HG03469 (cell line): ENCODE measurements at regions not wholly inside any gene's neighbourhood (a gene's known extent, or its start where the extent isn't known, plus 50 kb on each side); places are given as distances from the start of the nearest gene placed in this dataset.
"Not testable (repeated sequence)": the region's sequence is repeated elsewhere in the genome, so short reads cannot be mapped to it uniquely, and the experiment has no call there.

ENCODE experiments used
- ATAC-seq: cut with Tn5 transposase; IDR thresholded peaks from one replicate; pipeline ENCODE4 v1.9.1; 2021; ENCODE audit warnings: mild to moderate bottlenecking, moderate library complexity, moderate number of reproducible peaks; ENCODE audit not compliant: unreplicated experiment

- ATAC-seq = no peak
Observed at GRCh38 chr12:61525331-61525730, 734.9 kb upstream of the USP15 start.

DNA sequence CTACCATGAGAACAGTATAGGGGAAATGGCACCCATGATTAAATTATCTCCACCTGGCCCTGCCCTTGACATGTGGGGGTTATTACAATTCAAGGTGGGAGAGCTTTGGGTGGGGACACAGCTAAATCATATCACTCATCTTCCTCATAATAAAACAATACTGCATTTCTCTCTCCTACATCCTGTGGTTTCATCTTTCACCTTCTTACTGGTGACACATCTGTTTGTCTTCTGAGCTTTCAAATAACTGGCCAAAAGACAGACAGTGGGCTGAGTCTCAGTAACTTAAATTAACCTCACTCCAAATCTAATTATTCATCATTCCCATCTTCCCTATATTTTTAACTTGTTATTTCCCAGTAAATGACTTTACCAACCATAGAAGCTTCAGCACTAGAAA is 729.7 kb upstream of the USP15 start:
- no peak for ATAC-seq

DNA sequence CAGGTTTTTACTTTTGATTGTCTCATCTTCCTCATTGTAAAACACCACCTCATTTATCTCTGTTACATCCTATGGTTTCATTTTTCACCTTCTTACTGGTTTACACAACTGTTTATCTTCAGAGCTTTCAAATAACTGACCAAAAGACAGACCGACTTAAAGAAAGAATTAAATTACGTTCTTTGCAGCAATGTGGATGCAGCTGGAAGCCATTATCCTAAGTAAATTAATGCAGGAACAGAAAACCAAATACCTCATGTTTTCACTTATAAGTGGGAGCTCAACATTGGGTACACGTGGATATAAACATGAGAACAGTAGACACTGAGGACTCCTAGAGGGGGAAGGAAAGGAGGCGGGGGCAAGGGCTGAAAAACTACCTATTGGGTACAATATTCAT is 729.0 kb upstream of the USP15 start:
- no peak for ATAC-seq

- no peak for ATAC-seq
Observed at GRCh38 chr12:61536117-61536516, 724.1 kb upstream of the USP15 start.

GRCh38 chr12:61536525-61536924 is 723.7 kb upstream of the USP15 start:
- no peak for ATAC-seq

DNA sequence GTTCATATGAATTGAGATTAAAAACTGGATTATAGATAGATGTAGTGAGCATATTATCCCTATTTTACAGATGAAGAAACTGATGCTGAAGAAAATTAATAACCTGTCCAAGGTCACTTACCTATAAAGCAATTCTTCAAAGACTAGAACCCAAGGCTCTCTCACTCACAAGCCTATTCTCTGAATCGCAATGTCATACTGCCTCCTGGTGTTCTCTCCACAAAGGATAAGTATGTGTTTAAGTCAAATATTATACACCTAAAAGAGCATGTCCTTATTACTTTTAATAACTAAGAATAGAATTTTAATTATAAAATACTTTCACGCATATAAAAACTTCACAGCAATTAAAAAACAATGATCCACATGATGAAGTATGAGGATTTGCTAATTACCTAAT is 721.3 kb upstream of the USP15 start:
- ATAC-seq = no peak

GRCh38 chr12:61542551-61542950 is 717.7 kb upstream of the USP15 start:
- no peak for ATAC-seq

DNA sequence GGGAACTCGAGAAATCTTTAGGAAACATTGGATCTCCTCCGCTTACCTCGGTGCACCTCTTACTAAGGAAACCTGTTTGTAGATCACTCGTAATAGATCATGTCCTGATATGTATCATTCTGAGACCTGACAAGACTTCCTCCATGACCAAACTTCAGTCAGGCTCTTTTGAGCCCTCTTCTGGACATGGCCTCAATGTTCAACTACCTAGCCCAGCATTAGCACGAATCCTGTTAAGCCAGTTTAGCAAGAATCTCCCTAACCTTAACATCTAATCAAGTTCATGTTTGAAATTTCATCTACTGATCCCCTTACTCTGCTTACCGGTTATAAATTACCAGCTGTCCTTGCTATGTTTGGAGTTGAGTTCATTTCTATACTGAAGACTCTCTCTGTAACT is 713.9 kb upstream of the USP15 start:
- no peak for ATAC-seq

DNA sequence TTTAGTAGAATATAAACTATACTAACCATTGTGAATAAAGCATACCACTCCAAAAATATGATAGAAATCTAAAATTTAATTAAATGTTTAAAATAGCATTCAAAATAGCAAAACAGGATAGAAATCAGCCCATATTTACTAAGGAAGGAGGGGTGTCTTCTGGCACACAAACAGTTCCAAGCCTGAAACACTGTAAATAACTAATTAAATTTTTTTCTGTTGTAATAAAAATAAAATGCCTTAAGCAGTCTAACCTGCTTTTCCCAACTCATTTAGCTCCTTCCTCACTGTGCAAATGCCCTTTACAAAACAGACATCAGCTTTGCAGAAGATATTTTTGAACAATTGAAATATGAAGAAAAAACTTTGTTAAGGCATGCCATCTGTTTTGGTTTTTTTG is 707.1 kb upstream of the USP15 start:
- ATAC-seq = no peak

- no peak for ATAC-seq
Observed at GRCh38 chr12:61554268-61555008, 705.8 kb upstream of the USP15 start.

DNA sequence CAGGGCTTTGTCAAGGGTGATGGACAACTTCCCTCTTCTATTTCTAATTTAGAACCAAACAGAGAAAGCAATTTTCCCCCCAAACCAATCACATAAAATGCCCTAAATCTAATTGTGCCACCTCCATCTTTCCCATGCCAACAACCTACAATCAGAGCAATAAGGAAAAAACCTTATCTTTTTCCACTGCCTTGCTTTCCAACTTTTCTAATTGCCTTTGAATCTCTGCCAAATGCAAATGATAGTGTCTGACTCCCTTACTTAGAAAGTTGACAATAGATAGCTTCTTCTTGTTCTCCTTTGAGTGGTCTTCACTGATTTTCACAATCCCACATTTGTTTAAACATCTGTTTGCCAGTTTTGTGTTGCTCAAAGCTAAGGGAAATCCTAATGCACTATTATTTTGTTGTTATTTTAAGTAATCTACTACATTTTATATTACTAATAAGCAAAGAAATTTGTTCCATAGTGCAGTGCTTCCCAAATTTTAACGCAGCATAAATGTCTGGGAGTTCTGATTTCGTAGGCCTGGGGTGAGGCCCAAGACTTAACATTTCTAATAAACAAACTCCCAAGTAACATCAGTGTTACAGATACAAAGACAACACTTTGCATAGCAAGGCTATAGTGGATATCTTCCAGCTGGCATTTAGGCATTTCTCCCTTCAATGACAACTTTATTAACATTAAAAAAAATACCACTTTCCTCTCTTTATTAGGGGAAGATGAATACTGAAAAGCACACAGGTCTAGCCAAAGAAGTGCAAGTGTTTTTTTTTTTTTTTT is 696.3 kb upstream of the USP15 start:
- ATAC-seq = no peak

- ATAC-seq = no peak
Observed at GRCh38 chr12:61564466-61564865, 695.7 kb upstream of the USP15 start.

- no peak for ATAC-seq
Observed at GRCh38 chr12:61566183-61566582, 694.0 kb upstream of the USP15 start.

GRCh38 chr12:61574339-61574738 is 685.9 kb upstream of the USP15 start:
- no peak for ATAC-seq

DNA sequence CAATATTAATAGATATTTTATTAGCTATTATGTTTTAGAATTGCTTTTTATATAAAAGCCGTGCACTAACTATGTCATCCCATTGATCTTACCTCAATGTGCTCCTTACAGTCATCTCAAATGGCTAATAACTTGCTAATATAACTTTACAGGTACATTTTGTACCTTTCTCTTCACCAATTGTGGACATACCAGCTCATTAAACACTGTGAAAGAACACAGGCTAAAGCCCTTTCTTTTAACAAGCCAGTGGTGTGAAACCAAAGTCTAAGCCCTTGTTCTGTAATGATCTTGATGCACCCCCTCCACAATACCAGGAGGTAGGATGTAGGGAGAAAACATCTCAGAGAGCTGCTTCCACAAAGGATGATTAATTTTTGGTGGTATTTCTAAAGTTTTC is 675.3 kb upstream of the USP15 start:
- no peak for ATAC-seq

GRCh38 chr12:61590864-61591263 is 669.3 kb upstream of the USP15 start:
- ATAC-seq = not testable (repeated sequence)

- ATAC-seq = no peak
Observed at GRCh38 chr12:61610143-61610542, 650.1 kb upstream of the USP15 start.

- no peak for ATAC-seq
Observed at GRCh38 chr12:61629702-61630101, 630.5 kb upstream of the USP15 start.

- ATAC-seq = no peak
Observed at GRCh38 chr12:61646639-61647038, 613.6 kb upstream of the USP15 start.

DNA sequence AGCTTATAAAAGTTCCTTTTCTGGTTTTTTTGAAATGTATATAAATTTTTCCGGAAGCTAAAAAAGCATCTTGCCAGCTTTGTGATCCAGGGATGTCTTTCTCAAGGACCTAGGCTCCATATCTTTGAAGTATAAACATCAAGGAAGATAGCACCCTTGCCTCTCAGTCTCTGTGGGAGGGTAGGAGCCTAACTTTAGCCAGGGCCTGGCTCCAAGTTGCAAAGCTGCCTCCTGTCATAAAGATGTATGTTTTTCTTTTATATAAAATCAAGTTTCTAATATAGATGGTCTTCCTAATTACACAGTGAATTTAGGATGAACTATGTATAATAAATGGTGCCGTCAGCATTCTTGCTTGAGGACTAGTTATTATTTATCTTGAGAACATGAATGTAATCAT is 612.6 kb upstream of the USP15 start:
- no peak for ATAC-seq

DNA sequence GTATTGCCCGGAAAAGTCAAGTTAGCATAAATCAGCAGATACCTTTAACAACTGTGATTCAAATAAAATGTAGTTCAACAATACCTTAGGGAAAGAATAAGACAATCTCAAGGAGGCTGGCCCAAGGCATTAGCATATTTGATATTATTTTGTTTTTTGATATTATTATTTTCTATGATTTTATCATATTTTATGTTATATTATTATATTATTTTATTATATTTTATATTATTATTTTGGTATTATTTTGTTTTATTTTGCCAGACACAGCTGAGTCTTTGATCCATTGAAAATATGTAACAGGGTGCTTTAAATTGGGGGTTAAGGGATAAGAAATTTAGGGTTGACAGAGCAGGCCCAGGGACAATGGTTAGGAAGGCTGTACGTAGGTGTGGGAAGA is 607.9 kb upstream of the USP15 start:
- no peak for ATAC-seq

DNA sequence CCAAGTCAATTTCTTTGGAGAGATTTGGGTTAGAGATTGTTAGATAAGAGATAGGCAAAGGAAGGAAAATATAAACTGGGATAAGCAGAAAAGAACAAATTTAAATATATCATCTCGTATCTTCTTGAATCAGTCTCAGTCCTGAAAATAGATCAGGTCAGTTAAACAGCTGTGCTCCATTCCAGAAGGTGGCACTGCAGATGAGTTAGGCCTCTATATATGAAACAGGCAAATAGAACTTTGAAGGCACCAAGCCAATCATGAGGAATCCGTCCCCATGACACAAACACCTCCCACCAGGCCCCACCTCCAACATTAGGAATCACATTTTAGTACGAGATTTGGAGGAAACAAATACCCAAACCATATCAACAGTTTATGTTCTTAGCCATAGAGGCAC is 605.5 kb upstream of the USP15 start:
- no peak for ATAC-seq
